Keratinocyte (primary cell): ENCODE measurements at regions not wholly inside any gene's neighbourhood (a gene's known extent, or its start where the extent isn't known, plus 50 kb on each side); places are given as distances from the start of the nearest gene placed in this dataset.

Source experiments
- DNase-seq: peaks from one replicate; pipeline ENCODE4 v3.0.0-alpha.2; 2011; ENCODE audit warnings: low read depth, missing footprints, low spot score
- FAIRE-seq: peaks from 2 replicates; lab custom pipeline; 2011; peaks lifted over from hg19 to GRCh38; lab: Jason Lieb, UNC
- H2AFZ ChIP-seq: 2 replicates; pipeline ENCODE4 v1.6.0; 2012; ENCODE audit warnings: low read length, control low read depth, inconsistent platforms; ENCODE audit not compliant: control insufficient read depth
- H3K27ac ChIP-seq: 2 replicates; pipeline ENCODE4 v1.5.1; 2011; ENCODE audit warnings: low read length; ENCODE audit not compliant: control insufficient read depth, insufficient read depth
- H3K27me3 ChIP-seq: 3 replicates; pipeline ENCODE4 v1.6.0; 2011; ENCODE audit warnings: low read length; ENCODE audit not compliant: control insufficient read depth, insufficient read depth; ENCODE audit errors: extremely low read depth
- H3K36me3 ChIP-seq, 2 experiments: 2 replicates in 1 of 2; 3 replicates in 1 of 2; pipeline ENCODE4 v1.5.1; 2011; ENCODE audit warnings: low read length in 2 of 2, mild to moderate bottlenecking in 1 of 2; ENCODE audit not compliant: control insufficient read depth in 2 of 2, insufficient read depth in 2 of 2; ENCODE audit errors: extremely low read depth in 1 of 2
- H3K4me1 ChIP-seq: 3 replicates; pipeline ENCODE4 v1.5.1; 2011; ENCODE audit warnings: low read length; ENCODE audit not compliant: control insufficient read depth, insufficient read depth; ENCODE audit errors: extremely low read depth
- H3K4me2 ChIP-seq: 3 replicates; pipeline ENCODE4 v1.6.0; 2011; ENCODE audit warnings: low read depth, low read length; ENCODE audit not compliant: control insufficient read depth, insufficient read depth; ENCODE audit errors: extremely low read depth
- H3K4me3 ChIP-seq, 3 experiments: fragments of 200-600 bp in 1 of 3; sonication (generic) in 1 of 3; 2 replicates in 2 of 3; 3 replicates in 1 of 3; pipeline ENCODE4 v1.5.1; 2011 to 2016; ENCODE audit warnings: low read length in 3 of 3, mild to moderate bottlenecking in 3 of 3, control low read depth in 2 of 3, inconsistent platforms in 1 of 3, low read depth in 1 of 3, mixed read lengths in 1 of 3, mixed run types in 1 of 3, moderate library complexity in 1 of 3; ENCODE audit not compliant: control insufficient read depth in 2 of 3, insufficient read depth in 2 of 3; ENCODE audit errors: extremely low read depth in 1 of 3
- H3K79me2 ChIP-seq: 2 replicates; pipeline ENCODE4 v1.6.0; 2012; ENCODE audit warnings: low read length; ENCODE audit not compliant: control insufficient read depth, insufficient read depth
- H3K9ac ChIP-seq: 3 replicates; pipeline ENCODE4 v1.6.0; 2011; ENCODE audit warnings: low read length; ENCODE audit not compliant: control insufficient read depth, insufficient read depth; ENCODE audit errors: extremely low read depth
- H3K9me1 ChIP-seq: 3 replicates; pipeline ENCODE4 v1.6.0; 2011; ENCODE audit warnings: low read length; ENCODE audit not compliant: control insufficient read depth, insufficient read depth; ENCODE audit errors: extremely low read depth
- H3K9me3 ChIP-seq: 2 replicates; pipeline ENCODE4 v1.5.1; 2012; ENCODE audit warnings: low read depth, low read length; ENCODE audit not compliant: control insufficient read depth
- H4K20me1 ChIP-seq: 3 replicates; pipeline ENCODE4 v1.6.0; 2011; ENCODE audit warnings: low read length; ENCODE audit not compliant: control insufficient read depth, insufficient read depth; ENCODE audit errors: extremely low read depth
- EZH2 ChIP-seq: IDR thresholded peaks from one replicate; pipeline ENCODE4 v1.6.1; 2012; ENCODE audit warnings: inconsistent platforms, mild to moderate bottlenecking, low read length, moderate library complexity
- dilution Hi-C: fragments of 300-500 bp; cut with MboI; formaldehyde crosslinking; loops from one replicate; pipeline ENCODE4 v1.7.0; 2020; ENCODE audit warnings: low sequenced_read_pairs; ENCODE audit not compliant: extremely low pct_ligation_motif_present
- TF ChIP-seq, protein P1 (sequence below), 3 experiments: IDR thresholded peaks in 1 of 3; conservative IDR thresholded peaks in 1 of 3; optimal IDR thresholded peaks in 1 of 3; 2 replicates in 2 of 3; 3 replicates in 1 of 3; pipeline versions ENCODE3 to v1.5.1; 2011; ENCODE audit warnings: low read length in 3 of 3, mild to moderate bottlenecking in 3 of 3, moderate library complexity in 2 of 3, control low read depth in 1 of 3, inconsistent platforms in 1 of 3; ENCODE audit not compliant: insufficient read depth in 2 of 3; ENCODE audit errors: extremely low read depth in 1 of 3

DNA sequence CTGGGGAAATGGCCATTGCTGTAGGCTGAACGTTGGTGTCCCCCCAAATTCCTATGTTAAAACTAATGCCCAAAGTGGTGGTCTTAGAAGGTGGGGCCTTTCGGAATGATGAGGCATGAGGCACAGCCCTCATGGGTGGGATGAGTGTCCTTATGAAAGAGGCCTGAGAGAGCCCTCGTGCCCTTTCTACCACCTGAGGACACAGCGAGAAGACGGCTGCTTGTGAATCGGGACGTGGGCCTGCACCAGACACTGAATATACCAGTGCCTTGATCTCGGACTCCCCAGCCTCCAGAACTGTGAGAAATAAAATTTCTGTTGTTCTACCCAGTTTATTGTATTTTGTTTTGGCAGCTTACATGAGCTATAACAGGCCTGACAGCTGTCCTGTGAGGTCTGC lies 162.9 kb upstream of the B3GAT1 start:
- H3K79me2 ChIP-seq, result no peaks in the 10 kb centered on the region
- no peaks in the 10 kb centered on the region for H3K36me3 ChIP-seq
- no peaks in the 10 kb centered on the region for H3K4me1 ChIP-seq
- H2AFZ ChIP-seq, result no peak overlapping the region
- TF ChIP-seq, protein P1, sequence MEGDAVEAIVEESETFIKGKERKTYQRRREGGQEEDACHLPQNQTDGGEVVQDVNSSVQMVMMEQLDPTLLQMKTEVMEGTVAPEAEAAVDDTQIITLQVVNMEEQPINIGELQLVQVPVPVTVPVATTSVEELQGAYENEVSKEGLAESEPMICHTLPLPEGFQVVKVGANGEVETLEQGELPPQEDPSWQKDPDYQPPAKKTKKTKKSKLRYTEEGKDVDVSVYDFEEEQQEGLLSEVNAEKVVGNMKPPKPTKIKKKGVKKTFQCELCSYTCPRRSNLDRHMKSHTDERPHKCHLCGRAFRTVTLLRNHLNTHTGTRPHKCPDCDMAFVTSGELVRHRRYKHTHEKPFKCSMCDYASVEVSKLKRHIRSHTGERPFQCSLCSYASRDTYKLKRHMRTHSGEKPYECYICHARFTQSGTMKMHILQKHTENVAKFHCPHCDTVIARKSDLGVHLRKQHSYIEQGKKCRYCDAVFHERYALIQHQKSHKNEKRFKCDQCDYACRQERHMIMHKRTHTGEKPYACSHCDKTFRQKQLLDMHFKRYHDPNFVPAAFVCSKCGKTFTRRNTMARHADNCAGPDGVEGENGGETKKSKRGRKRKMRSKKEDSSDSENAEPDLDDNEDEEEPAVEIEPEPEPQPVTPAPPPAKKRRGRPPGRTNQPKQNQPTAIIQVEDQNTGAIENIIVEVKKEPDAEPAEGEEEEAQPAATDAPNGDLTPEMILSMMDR (optimal IDR thresholded peaks at IDR 0.05 in 1 of 3, IDR thresholded peaks at IDR 0.05 in 1 of 3, conservative IDR thresholded peaks at IDR 0.05 in 1 of 3; ENCODE audit: extremely low read depth in 1 of 3, insufficient read depth in 2 of 3, low read length in 3 of 3), result no peak
- no peak for TF ChIP-seq EZH2
- no peaks in the 10 kb centered on the region for H3K9me1 ChIP-seq
- no peak overlapping the region for H3K9ac ChIP-seq
- no peak overlapping the region for H3K4me3 ChIP-seq
- H3K9me3 ChIP-seq, result no peaks in the 10 kb centered on the region
- H3K4me2 ChIP-seq, result no peak overlapping the region
- no peak overlapping the region for H3K27ac ChIP-seq
- DNase-seq (no peak), FAIRE-seq (no peak)
- no peaks in the 10 kb centered on the region for H3K27me3 ChIP-seq
- H4K20me1 ChIP-seq, result no peaks in the 10 kb centered on the region
- dilution Hi-C loops, result no loop called here

DNA sequence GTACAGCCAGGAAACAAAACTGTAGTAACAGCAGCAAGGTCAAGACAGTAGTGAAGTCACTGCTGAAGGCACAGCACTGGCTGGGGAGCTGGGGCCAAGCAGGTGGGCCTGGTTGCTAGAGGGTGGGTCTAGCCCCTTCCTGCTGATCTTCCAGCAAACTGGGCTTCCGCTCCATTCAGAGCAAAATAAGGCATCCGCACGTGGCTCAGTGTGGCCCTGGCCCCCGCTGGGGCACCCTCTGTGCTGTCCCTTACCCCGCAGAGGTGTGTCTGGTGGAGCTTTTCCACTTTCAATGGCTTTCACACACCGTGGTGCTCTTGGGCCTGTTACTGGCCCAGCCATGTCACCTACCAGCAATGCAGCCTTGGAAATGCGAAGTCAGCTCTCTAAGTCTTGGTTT lies 162.4 kb upstream of the B3GAT1 start:
- Histone ChIP-seq H3K36me3 (no peaks in the 10 kb centered on the region), H3K79me2 (no peaks in the 10 kb centered on the region), H3K4me2 (no peak overlapping the region), H3K9ac (no peak overlapping the region), H3K27me3 (no peaks in the 10 kb centered on the region), H3K9me3 (no peaks in the 10 kb centered on the region), H3K9me1 (no peaks in the 10 kb centered on the region), H2AFZ (no peak overlapping the region), H3K4me1 (no peaks in the 10 kb centered on the region), H4K20me1 (no peaks in the 10 kb centered on the region), H3K27ac (no peak overlapping the region), H3K4me3 (no peak overlapping the region)
- FAIRE-seq (no peak), DNase-seq (no peak)
- dilution Hi-C loops, result no loop called here
- no peak for TF ChIP-seq EZH2
- TF ChIP-seq, protein P1 (optimal IDR thresholded peaks at IDR 0.05 in 1 of 3, IDR thresholded peaks at IDR 0.05 in 1 of 3, conservative IDR thresholded peaks at IDR 0.05 in 1 of 3; ENCODE audit: extremely low read depth in 1 of 3, insufficient read depth in 2 of 3, low read length in 3 of 3), result no peak
